ENCODE measurements at regions not wholly inside any gene's neighbourhood (a gene's known extent, or its start where the extent isn't known, plus 50 kb on each side); places are given as distances from the start of the nearest gene placed in this dataset.

DNA sequence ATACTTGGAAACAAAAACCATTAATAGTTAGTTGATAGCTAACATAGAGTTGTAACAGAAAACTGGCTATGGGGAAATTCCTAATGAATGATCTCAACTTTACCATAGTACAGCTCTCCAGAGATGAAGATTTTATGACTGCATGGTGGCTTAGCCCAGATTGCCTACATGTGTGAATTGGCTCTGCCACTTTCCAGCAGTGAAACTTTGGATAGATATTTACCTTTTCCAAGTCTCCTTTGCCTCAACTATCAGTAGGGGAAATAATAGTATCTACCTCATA is 161.1 kb downstream of the LACC1 start:
- TF ChIP-seq, protein P1, sequence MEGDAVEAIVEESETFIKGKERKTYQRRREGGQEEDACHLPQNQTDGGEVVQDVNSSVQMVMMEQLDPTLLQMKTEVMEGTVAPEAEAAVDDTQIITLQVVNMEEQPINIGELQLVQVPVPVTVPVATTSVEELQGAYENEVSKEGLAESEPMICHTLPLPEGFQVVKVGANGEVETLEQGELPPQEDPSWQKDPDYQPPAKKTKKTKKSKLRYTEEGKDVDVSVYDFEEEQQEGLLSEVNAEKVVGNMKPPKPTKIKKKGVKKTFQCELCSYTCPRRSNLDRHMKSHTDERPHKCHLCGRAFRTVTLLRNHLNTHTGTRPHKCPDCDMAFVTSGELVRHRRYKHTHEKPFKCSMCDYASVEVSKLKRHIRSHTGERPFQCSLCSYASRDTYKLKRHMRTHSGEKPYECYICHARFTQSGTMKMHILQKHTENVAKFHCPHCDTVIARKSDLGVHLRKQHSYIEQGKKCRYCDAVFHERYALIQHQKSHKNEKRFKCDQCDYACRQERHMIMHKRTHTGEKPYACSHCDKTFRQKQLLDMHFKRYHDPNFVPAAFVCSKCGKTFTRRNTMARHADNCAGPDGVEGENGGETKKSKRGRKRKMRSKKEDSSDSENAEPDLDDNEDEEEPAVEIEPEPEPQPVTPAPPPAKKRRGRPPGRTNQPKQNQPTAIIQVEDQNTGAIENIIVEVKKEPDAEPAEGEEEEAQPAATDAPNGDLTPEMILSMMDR (conservative IDR thresholded peaks at IDR 0.05; ENCODE audit: low read length) = no peak
- TF ChIP-seq EZH2phosphoT487 (IDR thresholded peaks at IDR 0.05; ENCODE audit: borderline replicate concordance) = no peak
